HCT116 (cell line): ENCODE measurements at regions not wholly inside any gene's neighbourhood (a gene's known extent, or its start where the extent isn't known, plus 50 kb on each side); places are given as distances from the start of the nearest gene placed in this dataset.

Experiments used
- CEBPB ChIP-seq: IDR thresholded peaks from 2 replicates; pipeline ENCODE4 v1.6.1; 2012; ENCODE audit warnings: low read depth
- CTCF ChIP-seq, 3 experiments: fragments of 200-600 bp in 1 of 3; sonication (generic) in 1 of 3; IDR thresholded peaks in 2 of 3; conservative IDR thresholded peaks in 1 of 3; 2 replicates each; pipeline ENCODE4 v1.5.1; 2012 to 2017; ENCODE audit warnings: low read depth in 2 of 3, low read length in 2 of 3, antibody characterized with exemption in 1 of 3, borderline replicate concordance in 1 of 3, control low read depth in 1 of 3, mild to moderate bottlenecking in 1 of 3, mixed read lengths in 1 of 3, mixed run types in 1 of 3, moderate library complexity in 1 of 3; ENCODE audit not compliant: insufficient read depth in 1 of 3
- EZH2 ChIP-seq: fragments of 200-600 bp; sonication (generic); IDR thresholded peaks from 2 replicates; pipeline ENCODE4 v1.6.1; 2017; ENCODE audit warnings: antibody characterized with exemption, mixed run types
- MAX ChIP-seq: IDR thresholded peaks from 2 replicates; pipeline ENCODE4 v1.6.1; 2012
- POLR2A ChIP-seq: IDR thresholded peaks from 2 replicates; pipeline ENCODE4 v1.7.0; 2011; ENCODE audit warnings: borderline replicate concordance; ENCODE audit not compliant: insufficient read depth, insufficient read length; ENCODE audit errors: extremely low read depth
- TF ChIP-seq, protein P1 (sequence below): IDR thresholded peaks from 2 replicates; pipeline ENCODE4 v1.6.1; 2011; ENCODE audit warnings: mild to moderate bottlenecking, low read length, moderate library complexity; ENCODE audit not compliant: insufficient replicate concordance; ENCODE audit errors: extremely low read depth

DNA sequence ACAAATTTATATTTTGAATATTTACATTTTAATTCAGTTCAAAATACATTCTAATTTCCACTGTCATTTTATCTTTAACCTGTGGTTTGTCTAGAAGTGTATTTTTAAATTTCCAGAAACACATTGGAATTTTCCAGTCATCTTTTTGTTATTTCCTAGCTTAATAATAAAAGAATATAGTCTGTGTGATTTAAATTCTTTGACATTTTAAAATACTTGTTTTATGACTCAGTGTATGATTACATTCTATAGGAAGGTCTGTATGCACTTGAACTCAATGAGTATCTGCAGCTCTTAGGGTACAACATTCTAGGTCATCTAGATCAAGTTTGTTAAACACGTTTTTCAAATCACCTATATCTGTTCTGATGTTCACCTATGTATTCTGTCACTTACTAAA is 88.3 kb upstream of the MBOAT2 start:
- TF ChIP-seq CTCF (IDR thresholded peaks at IDR 0.05 in 2 of 3, conservative IDR thresholded peaks at IDR 0.05 in 1 of 3; ENCODE audit: borderline replicate concordance in 1 of 3, insufficient read depth in 1 of 3, low read depth in 2 of 3, low read length in 2 of 3) = no peak
- TF ChIP-seq MAX = no peak
- no peak for TF ChIP-seq CEBPB
- TF ChIP-seq EZH2 = no peak
- TF ChIP-seq, protein P1, sequence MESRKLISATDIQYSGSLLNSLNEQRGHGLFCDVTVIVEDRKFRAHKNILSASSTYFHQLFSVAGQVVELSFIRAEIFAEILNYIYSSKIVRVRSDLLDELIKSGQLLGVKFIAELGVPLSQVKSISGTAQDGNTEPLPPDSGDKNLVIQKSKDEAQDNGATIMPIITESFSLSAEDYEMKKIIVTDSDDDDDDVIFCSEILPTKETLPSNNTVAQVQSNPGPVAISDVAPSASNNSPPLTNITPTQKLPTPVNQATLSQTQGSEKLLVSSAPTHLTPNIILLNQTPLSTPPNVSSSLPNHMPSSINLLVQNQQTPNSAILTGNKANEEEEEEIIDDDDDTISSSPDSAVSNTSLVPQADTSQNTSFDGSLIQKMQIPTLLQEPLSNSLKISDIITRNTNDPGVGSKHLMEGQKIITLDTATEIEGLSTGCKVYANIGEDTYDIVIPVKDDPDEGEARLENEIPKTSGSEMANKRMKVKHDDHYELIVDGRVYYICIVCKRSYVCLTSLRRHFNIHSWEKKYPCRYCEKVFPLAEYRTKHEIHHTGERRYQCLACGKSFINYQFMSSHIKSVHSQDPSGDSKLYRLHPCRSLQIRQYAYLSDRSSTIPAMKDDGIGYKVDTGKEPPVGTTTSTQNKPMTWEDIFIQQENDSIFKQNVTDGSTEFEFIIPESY = no peak
- TF ChIP-seq POLR2A = no peak
